ENCODE measurements at regions not wholly inside any gene's neighbourhood (a gene's known extent, or its start where the extent isn't known, plus 50 kb on each side); places are given as distances from the start of the nearest gene placed in this dataset.

DNA sequence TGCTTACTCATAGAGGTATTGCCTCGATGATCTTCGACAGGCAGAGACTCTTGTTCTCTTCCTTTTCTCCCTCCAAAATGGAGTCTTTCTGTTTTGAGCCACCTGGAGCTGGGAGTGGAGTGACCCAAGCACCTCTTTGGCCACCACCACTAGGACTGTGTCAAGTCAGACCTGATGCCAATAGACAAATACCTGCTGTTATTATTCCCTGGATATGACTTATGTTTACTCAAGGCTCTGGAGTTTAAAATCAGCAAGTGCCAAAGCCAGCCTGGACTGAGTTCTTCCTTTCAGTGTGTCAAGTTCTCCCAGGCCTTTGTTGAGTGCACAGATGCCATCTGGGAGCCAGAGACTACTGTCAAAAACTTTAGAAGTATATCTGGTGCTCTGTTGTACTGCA, 130.2 kb upstream of the SLC6A14 start:
- TF ChIP-seq CTCF (conservative IDR thresholded peaks at IDR 0.05; ENCODE audit: low read depth, low read length) (no peak), FOS (IDR thresholded peaks at IDR 0.05; ENCODE audit: low read depth, low read length) (no peak)
- TF ChIP-seq, protein P1, sequence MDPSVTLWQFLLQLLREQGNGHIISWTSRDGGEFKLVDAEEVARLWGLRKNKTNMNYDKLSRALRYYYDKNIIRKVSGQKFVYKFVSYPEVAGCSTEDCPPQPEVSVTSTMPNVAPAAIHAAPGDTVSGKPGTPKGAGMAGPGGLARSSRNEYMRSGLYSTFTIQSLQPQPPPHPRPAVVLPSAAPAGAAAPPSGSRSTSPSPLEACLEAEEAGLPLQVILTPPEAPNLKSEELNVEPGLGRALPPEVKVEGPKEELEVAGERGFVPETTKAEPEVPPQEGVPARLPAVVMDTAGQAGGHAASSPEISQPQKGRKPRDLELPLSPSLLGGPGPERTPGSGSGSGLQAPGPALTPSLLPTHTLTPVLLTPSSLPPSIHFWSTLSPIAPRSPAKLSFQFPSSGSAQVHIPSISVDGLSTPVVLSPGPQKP (IDR thresholded peaks at IDR 0.05; ENCODE audit: borderline replicate concordance, low read depth, low read length): no peak
- TF ChIP-seq, protein P2, sequence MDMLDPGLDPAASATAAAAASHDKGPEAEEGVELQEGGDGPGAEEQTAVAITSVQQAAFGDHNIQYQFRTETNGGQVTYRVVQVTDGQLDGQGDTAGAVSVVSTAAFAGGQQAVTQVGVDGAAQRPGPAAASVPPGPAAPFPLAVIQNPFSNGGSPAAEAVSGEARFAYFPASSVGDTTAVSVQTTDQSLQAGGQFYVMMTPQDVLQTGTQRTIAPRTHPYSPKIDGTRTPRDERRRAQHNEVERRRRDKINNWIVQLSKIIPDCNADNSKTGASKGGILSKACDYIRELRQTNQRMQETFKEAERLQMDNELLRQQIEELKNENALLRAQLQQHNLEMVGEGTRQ (IDR thresholded peaks at IDR 0.05; ENCODE audit: low read depth, low read length): no peak

Data from IMR-90 (cell line).